ENCODE measurements at regions not wholly inside any gene's neighbourhood (a gene's known extent, or its start where the extent isn't known, plus 50 kb on each side); places are given as distances from the start of the nearest gene placed in this dataset.

DNA sequence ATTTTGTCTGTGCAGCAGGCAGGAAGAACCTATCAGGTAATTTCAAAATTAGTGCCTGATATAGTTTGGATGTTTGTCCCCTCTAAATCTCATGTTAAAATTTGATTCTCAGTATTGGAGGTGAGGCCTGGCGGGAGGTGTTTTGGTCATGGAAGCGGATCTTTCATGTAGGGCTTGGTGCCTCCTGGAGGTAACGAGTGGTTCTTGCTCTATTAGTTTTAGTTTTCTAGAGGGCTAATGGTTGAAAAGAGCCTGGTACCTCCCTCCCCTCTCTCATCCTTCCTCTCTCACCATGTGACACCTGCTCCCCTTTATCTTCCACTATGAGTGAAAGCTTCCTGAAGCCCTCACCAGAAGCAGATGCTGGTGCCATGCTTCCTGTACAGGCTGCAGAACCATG lies 106.3 kb downstream of the DRD1 start:
- TF ChIP-seq, protein P1, sequence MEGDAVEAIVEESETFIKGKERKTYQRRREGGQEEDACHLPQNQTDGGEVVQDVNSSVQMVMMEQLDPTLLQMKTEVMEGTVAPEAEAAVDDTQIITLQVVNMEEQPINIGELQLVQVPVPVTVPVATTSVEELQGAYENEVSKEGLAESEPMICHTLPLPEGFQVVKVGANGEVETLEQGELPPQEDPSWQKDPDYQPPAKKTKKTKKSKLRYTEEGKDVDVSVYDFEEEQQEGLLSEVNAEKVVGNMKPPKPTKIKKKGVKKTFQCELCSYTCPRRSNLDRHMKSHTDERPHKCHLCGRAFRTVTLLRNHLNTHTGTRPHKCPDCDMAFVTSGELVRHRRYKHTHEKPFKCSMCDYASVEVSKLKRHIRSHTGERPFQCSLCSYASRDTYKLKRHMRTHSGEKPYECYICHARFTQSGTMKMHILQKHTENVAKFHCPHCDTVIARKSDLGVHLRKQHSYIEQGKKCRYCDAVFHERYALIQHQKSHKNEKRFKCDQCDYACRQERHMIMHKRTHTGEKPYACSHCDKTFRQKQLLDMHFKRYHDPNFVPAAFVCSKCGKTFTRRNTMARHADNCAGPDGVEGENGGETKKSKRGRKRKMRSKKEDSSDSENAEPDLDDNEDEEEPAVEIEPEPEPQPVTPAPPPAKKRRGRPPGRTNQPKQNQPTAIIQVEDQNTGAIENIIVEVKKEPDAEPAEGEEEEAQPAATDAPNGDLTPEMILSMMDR (IDR thresholded peaks at IDR 0.05) = no peak
- no peak for TF ChIP-seq POLR2AphosphoS5 (IDR thresholded peaks at IDR 0.05; ENCODE audit: insufficient read depth in 1 of 2, low read depth in 1 of 2)
- TF ChIP-seq POLR2A (IDR thresholded peaks at IDR 0.05) = no peak
